HEK293 (cell line): ENCODE measurements at regions not wholly inside any gene's neighbourhood (a gene's known extent, or its start where the extent isn't known, plus 50 kb on each side); places are given as distances from the start of the nearest gene placed in this dataset.

ENCODE experiments used
- MYNN ChIP-seq: fragments of 450-650 bp; formaldehyde crosslinking; IDR thresholded peaks from 2 replicates; pipeline ENCODE4 v1.5.1; 2016; ENCODE audit warnings: missing biosample characterization, missing genetic modification characterization, borderline replicate concordance
- ZBTB17 ChIP-seq: fragments of 450-650 bp; formaldehyde crosslinking; IDR thresholded peaks from 2 replicates; pipeline ENCODE4 v1.5.1; 2016; ENCODE audit warnings: missing biosample characterization, missing genetic modification characterization
- ZFP41 ChIP-seq: fragments of 450-650 bp; formaldehyde crosslinking; IDR thresholded peaks from 2 replicates; pipeline ENCODE4 v1.5.1; 2016; ENCODE audit warnings: missing biosample characterization, missing genetic modification characterization, borderline replicate concordance
- ZNF19 ChIP-seq: fragments of 450-650 bp; formaldehyde crosslinking; IDR thresholded peaks from 2 replicates; pipeline ENCODE4; 2016; ENCODE audit warnings: missing biosample characterization, missing genetic modification characterization, low read depth
- ZNF239 ChIP-seq: fragments of 450-650 bp; formaldehyde crosslinking; IDR thresholded peaks from 2 replicates; pipeline ENCODE4 v1.5.1; 2016; ENCODE audit warnings: missing biosample characterization, missing genetic modification characterization
- ZNF335 ChIP-seq: fragments of 450-650 bp; formaldehyde crosslinking; conservative IDR thresholded peaks from 2 replicates; pipeline ENCODE4 v1.5.1; 2016; ENCODE audit warnings: missing biosample characterization, missing genetic modification characterization
- ZNF654 ChIP-seq: fragments of 450-650 bp; formaldehyde crosslinking; IDR thresholded peaks from 2 replicates; pipeline ENCODE4 v1.5.1; 2016; ENCODE audit warnings: low read depth, missing biosample characterization, missing genetic modification characterization
- TF ChIP-seq, protein P1 (sequence below): fragments of 450-650 bp; formaldehyde crosslinking; IDR thresholded peaks from 2 replicates; pipeline ENCODE4 v1.5.1; 2016; ENCODE audit warnings: missing biosample characterization, missing genetic modification characterization
- TF ChIP-seq, protein P2 (sequence below): sonication (generic); formaldehyde crosslinking; IDR thresholded peaks from 2 replicates; pipeline ENCODE4 v1.8.1; 2022; ENCODE audit warnings: mild to moderate bottlenecking, moderate library complexity, missing genetic modification reagents

DNA sequence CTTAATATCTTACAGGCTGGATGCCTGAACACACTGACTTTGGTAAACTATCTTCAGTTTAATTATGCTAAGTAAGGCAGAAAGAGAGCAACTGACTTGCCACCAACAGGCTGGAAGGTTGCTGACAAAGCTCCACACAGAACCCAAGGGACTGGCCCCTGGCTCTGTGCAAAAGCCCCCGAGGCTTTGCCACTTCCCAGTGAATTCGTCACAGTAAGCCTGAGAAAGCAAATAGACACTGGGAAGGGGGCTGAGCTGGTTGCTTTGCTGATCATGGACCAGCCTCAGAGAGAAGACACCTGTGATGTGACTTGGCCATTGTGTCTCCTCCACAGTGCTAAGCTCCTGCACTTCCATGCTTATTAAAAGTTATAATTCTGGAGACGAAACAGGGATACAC, 91.7 kb downstream of the BLID start:
- TF ChIP-seq ZNF19 (tag by site-specific recombination) (no peak), ZNF654 (tag by site-specific recombination) (no peak), ZNF239 (tag by site-specific recombination) (no peak), ZFP41 (tag by site-specific recombination) (no peak), ZNF335 (tag by site-specific recombination) (no peak), MYNN (tag by site-specific recombination) (no peak), ZBTB17 (no peak)
- TF ChIP-seq, protein P1, sequence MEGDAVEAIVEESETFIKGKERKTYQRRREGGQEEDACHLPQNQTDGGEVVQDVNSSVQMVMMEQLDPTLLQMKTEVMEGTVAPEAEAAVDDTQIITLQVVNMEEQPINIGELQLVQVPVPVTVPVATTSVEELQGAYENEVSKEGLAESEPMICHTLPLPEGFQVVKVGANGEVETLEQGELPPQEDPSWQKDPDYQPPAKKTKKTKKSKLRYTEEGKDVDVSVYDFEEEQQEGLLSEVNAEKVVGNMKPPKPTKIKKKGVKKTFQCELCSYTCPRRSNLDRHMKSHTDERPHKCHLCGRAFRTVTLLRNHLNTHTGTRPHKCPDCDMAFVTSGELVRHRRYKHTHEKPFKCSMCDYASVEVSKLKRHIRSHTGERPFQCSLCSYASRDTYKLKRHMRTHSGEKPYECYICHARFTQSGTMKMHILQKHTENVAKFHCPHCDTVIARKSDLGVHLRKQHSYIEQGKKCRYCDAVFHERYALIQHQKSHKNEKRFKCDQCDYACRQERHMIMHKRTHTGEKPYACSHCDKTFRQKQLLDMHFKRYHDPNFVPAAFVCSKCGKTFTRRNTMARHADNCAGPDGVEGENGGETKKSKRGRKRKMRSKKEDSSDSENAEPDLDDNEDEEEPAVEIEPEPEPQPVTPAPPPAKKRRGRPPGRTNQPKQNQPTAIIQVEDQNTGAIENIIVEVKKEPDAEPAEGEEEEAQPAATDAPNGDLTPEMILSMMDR (tag by site-specific recombination): no peak
- TF ChIP-seq, protein P2, sequence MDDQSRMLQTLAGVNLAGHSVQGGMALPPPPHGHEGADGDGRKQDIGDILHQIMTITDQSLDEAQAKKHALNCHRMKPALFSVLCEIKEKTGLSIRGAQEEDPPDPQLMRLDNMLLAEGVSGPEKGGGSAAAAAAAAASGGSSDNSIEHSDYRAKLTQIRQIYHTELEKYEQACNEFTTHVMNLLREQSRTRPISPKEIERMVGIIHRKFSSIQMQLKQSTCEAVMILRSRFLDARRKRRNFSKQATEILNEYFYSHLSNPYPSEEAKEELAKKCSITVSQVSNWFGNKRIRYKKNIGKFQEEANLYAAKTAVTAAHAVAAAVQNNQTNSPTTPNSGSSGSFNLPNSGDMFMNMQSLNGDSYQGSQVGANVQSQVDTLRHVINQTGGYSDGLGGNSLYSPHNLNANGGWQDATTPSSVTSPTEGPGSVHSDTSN (CRISPR knock-in tag): no peak
